HG03103 (cell line): ENCODE measurements at regions not wholly inside any gene's neighbourhood (a gene's known extent, or its start where the extent isn't known, plus 50 kb on each side); places are given as distances from the start of the nearest gene placed in this dataset.
"Not testable (repeated sequence)": the region's sequence is repeated elsewhere in the genome, so short reads cannot be mapped to it uniquely, and the experiment has no call there.

Source experiments
- ATAC-seq: cut with Tn5 transposase; IDR thresholded peaks from one replicate; pipeline ENCODE4 v1.9.1; 2021; ENCODE audit warnings: low read depth; ENCODE audit not compliant: unreplicated experiment

GRCh38 chr6:164104432-164104831, 689.9 kb downstream of the QKI start:
- no peak for ATAC-seq

- ATAC-seq, result no peak
These were observed 688.2 kb downstream of the QKI start for GRCh38 chr6:164102693-164103092.

DNA sequence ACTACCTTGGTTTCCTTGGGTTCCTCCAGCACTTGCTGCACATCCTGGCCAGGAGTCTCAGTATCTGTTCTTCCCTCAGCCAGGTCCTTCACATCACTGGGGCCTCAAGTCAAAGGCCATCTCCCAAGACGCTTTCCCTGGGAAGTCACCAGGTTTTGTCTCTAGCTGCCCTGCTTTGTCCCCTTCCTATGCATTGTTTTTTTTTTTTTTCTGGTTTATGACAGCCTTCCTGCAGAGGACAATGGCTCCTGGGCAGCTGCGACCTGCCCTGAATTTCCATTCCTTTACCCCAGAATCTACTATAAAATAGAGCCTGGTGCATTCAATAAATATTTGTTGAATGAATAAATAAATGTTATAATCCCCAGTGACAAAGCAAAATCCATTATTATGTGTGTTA, 687.3 kb downstream of the QKI start:
- ATAC-seq, result no peak

DNA sequence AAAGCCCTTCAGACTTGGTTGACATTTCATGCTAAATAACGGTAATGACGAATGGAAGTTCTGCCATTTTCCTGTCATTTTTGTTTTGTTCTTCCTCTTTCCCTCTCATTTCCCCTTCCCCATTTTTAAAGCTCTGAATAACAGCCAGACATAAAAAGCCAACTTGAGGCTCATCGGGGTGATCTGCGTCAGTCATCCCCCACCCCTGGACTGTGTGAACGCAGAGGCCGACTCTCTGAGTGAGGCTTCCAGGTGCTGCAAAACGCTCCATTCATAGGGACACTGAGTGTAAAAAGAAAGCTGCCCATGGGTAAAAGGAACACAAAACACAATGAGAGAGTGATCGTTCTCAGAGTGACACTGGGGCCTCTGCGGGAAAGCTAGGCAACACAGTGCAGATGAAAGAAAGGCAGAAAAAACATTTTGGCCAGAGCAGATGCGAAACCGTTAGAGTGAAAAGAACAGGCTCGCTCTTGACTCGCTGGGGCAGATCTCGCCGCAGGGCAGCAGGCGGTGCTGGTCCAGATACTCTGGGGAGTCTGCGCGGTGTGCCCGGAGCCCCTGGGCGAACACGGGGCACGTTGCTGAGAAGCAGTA, 684.8 kb downstream of the QKI start:
- ATAC-seq, result no peak

DNA sequence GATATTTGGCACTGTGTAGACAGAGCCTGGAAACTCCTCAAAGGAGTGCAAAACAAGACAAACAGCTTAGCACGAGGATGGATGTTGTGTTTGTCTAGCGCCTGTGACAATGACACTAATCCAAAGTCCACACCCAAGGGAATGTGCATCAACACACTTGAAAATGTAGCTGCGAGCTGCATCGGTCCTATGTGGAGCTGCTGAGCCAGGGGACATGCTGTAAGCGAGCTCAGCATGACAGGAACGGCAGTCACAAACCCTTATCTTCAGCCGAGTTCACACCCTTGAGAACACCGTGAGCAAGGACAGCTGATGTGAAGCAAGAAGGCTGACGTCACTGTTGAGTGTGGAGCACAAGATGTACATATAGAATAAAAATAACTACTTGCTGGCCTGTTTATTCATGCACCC, 684.3 kb downstream of the QKI start:
- no peak for ATAC-seq

- ATAC-seq, result no peak
These were observed 683.3 kb downstream of the QKI start for GRCh38 chr6:164097551-164098398.

- ATAC-seq, result no peak
These were observed 682.5 kb downstream of the QKI start for GRCh38 chr6:164097056-164097455.

- ATAC-seq, result no peak
These were observed 680.5 kb downstream of the QKI start for GRCh38 chr6:164095056-164095455.

GRCh38 chr6:164087870-164088269, 673.4 kb downstream of the QKI start:
- no peak for ATAC-seq

DNA sequence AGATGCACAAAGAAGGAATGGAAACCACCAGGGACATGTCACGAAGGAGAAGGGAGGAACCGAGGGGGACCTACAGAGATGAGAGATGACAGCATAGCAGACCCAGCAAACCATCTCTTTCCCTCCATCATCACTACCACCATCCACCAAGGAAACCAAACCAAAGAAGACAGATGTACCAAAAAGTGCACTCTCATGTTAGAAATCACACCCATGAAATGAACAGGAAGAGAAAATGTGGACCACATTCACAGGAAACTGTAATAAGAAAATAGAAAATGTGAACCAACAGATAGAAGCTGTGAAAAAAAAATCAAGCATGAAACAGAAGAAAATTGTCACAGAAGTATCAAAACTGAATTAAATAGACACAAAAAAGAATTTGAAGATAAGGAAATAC, 672.7 kb downstream of the QKI start:
- no peak for ATAC-seq

DNA sequence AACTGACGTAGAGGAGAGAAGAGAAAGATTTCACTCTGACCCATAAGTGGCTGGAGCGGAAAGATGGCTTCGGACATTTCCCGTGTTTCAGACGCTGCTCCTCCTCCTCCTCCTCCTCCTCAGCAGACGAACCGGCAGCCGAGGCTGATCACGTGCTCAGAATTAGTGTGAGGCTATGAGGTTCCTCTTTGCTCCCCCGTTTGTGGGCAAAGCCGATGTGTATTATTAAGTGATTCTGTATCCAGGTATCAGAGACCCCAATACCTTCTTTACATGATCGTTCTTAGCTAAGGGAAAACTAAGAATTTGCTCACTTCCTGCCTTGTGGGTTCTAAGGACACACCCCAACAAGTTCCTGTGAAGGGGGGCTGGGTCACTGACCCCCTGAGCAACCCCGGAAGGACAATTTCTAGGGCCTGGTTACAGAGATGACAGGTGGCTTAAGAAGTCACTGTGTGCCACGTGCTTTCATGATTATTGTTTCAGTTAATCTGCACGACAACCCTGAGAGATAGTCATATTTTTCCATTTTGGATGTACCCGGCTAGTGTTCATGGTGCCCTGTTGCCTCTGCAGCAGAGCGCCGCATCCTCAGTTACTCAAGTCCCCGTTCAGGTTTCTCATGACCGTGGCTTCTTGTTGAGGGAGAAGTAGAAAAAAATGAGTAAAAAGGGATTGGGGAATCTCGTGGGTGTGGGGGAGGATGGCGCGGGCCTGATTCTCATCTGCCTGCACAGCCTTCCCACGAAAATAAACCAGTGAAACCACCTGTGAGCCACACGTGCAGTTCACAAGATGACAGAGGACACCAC, 671.8 kb downstream of the QKI start:
- ATAC-seq, result no peak

DNA sequence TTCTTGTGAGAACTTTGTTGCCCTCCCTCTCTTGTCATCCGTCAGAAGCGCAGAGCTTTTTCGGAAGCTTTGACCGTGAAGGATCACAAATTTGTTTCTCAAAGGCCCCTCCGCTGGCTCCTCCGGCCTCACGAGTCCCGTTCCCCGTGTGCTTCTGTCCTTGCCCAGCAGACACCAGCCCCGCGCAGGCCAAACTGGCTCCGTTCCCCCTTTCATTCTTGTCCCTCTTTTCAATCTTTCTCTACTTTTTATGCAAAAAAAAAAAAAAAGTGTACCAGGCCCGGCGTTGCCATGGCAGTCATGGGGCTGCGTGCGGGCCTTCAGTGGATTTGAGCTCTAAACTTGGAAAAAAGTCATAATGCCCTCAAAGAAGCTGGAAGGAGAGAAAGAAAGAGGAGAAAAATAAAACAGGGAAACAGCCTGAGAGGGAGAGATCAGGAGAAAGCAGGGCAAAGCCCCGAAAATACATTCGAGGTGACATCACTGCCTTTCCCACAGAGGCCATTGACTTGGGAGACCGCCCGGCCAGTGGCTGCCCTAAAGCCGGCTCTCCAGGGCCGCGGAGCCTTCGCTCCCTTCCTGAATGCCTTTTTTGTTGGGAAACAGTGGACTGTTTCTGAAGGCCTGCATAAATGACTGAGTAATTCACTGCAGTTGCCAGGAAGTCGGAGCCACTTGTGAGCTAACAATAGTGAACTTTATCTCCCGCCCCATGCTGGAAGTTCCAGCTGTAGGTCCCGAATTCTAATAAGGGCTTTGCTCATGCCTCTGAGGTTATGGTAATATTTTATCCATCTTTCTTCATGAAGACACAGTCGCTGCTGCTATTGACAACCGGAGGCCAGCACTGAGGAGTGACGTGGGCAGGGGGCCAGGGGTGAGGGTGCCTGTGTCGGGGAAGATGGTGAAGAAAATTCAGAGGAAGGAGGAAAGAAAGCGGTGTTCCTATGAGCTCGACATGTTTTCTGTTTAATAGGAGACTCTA, 670.9 kb downstream of the QKI start:
- no peak for ATAC-seq

DNA sequence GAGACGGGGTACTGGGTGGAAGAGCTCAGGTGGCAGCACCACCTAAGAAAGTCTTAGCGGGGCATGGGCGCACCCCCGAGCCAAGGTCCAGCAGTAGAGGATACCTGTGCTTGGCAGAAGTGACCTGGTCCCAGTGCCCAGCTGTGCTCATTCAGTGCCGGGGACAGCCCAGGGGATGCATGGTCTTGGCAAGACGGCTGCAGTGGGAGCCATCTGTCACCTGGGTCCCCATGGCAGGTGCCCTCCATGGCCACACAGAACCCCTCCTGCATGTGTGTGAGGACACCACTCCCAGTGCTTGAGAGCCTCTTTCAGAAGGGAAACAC, 664.7 kb downstream of the QKI start:
- ATAC-seq, result no peak

GRCh38 chr6:164078532-164079274, 664.2 kb downstream of the QKI start:
- no peak for ATAC-seq

GRCh38 chr6:164076818-164077532, 662.5 kb downstream of the QKI start:
- not testable (repeated sequence) for ATAC-seq

DNA sequence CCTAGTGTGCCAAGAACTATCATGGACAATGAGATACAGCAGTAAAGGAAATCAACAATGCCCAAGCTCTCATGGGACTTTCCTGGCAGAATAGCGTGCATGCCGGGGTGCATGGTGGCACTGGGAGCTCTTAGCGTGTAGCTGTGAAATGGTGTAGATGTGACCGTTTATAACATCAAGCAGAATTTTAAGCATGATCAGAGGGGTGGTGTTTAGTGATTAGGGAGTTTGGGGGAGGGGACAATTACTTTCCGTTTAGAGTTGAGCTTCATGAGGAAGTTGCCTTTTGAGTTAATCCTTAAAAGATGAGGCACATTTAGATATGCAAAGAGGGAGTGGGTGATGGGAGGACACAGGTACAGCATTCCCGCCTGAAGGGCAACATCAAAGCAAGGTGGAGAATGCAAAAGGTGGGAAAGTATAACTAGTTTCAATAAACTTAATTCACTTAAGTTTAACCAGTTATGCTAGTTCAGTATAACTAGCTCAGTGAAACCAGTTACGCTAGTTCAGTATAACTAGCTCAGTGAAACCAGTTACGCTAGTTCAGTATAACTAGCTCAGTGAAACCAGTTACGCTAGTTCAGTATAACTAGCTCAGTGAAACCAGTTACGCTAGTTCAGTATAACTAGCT, 661.6 kb downstream of the QKI start:
- ATAC-seq, result no peak

DNA sequence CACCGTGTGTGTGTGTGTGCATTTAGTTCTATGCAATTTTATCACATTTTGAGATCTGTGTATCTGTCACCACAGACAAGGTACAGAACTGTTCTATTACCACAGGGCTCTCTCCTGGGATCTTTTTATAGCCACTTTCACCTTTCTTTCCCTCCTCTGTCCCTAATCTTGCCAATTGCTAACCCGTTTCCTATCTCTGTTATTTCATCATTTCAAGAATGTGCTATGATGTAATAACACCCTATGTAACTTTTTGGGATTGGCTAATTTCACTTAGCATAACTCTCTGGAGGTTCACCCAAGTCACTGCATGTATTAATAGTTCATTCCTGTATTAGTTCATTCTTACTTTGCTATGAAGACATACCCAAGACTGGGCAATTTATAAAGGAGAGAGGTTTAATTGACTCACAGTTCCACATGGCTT, 657.7 kb downstream of the QKI start:
- ATAC-seq, result no peak

GRCh38 chr6:164069350-164069990, 655.0 kb downstream of the QKI start:
- ATAC-seq, result no peak
